GM23338 (cell line): ENCODE measurements at regions not wholly inside any gene's neighbourhood (a gene's known extent, or its start where the extent isn't known, plus 50 kb on each side); places are given as distances from the start of the nearest gene placed in this dataset.

Experiments used
- ATAC-seq: fragments of 200-7000 bp; cut with Tn5 transposase; 3 replicates; pipeline ENCODE4 v1.9.1; 2020
- DNase-seq: peaks from one replicate; pipeline ENCODE4 v3.0.0-alpha.2; 2015; ENCODE audit warnings: low spot score
- H2AFZ ChIP-seq: fragments of 200-600 bp; sonication (generic); 2 replicates; pipeline ENCODE4 v1.8.0; 2016; ENCODE audit warnings: antibody characterized with exemption, mild to moderate bottlenecking, moderate library complexity
- H3F3A ChIP-seq: fragments of 200-600 bp; sonication (generic); replicated peaks from 2 replicates; pipeline ENCODE4 v1.8.0; 2017; ENCODE audit warnings: antibody characterized with exemption, mixed run types, low read depth
- H3K27ac ChIP-seq: fragments of 200-600 bp; sonication (generic); 2 replicates; pipeline ENCODE4 v1.6.1; 2016; ENCODE audit warnings: low read depth
- H3K27me3 ChIP-seq: fragments of 200-600 bp; sonication (generic); 2 replicates; pipeline ENCODE4 v1.8.0; 2016; ENCODE audit warnings: mild to moderate bottlenecking, mixed run types, moderate library complexity; ENCODE audit not compliant: insufficient read depth
- H3K36me3 ChIP-seq: fragments of 200-600 bp; sonication (generic); 2 replicates; pipeline ENCODE4 v1.8.0; 2016; ENCODE audit warnings: mild to moderate bottlenecking; ENCODE audit not compliant: insufficient read depth
- H3K4me1 ChIP-seq: fragments of 200-600 bp; sonication (generic); 2 replicates; pipeline ENCODE4 v1.8.0; 2016; ENCODE audit warnings: mild to moderate bottlenecking, moderate library complexity; ENCODE audit not compliant: insufficient read depth
- H3K4me2 ChIP-seq: fragments of 200-600 bp; sonication (generic); 2 replicates; pipeline ENCODE4 v1.7.1; 2017; ENCODE audit warnings: mixed run types
- H3K4me3 ChIP-seq: fragments of 200-600 bp; sonication (generic); 2 replicates; pipeline ENCODE4 v1.6.1; 2016; ENCODE audit warnings: mixed run types
- H3K79me2 ChIP-seq: fragments of 200-600 bp; sonication (generic); replicated peaks from 2 replicates; pipeline ENCODE4 v1.8.0; 2017; ENCODE audit warnings: mild to moderate bottlenecking; ENCODE audit not compliant: insufficient read depth
- H3K9me2 ChIP-seq: fragments of 200-600 bp; sonication (generic); 2 replicates; pipeline ENCODE4 v1.8.0; 2017; ENCODE audit not compliant: insufficient read depth
- H4K20me1 ChIP-seq: fragments of 200-600 bp; sonication (generic); replicated peaks from 2 replicates; pipeline ENCODE4 v1.8.0; 2017; ENCODE audit warnings: mild to moderate bottlenecking; ENCODE audit not compliant: insufficient read depth
- H3K27ac Mint-ChIP-seq: 2 replicates; pipeline ENCODE4 v1.8.0; 2020; ENCODE audit warnings: inconsistent platforms, mild to moderate bottlenecking, moderate library complexity, mixed read lengths
- H3K27me3 Mint-ChIP-seq: 3 replicates; pipeline ENCODE4 v1.8.0; 2022; ENCODE audit warnings: low read depth, mild to moderate bottlenecking, moderate library complexity, mixed read lengths, inconsistent platforms; ENCODE audit not compliant: insufficient read depth, poor library complexity
- H3K36me3 Mint-ChIP-seq: 3 replicates; pipeline ENCODE4 v1.8.0; 2021; ENCODE audit warnings: low read depth, mild to moderate bottlenecking, inconsistent platforms, moderate library complexity, mixed read lengths
- H3K4me1 Mint-ChIP-seq: 3 replicates; pipeline ENCODE4 v1.8.0; 2020; ENCODE audit warnings: mild to moderate bottlenecking, inconsistent platforms, mixed read lengths
- H3K4me3 Mint-ChIP-seq: 3 replicates; pipeline ENCODE4 v1.8.0; 2021; ENCODE audit warnings: moderate library complexity, mild to moderate bottlenecking, inconsistent platforms, mixed read lengths
- H3K9me3 Mint-ChIP-seq: 3 replicates; pipeline ENCODE4 v1.8.0; 2020; ENCODE audit warnings: moderate library complexity, mild to moderate bottlenecking, inconsistent platforms, mixed read lengths
- CREB1 ChIP-seq: fragments of 250-450 bp; sonication (Bioruptor Pico); IDR thresholded peaks from 2 replicates; pipeline ENCODE4 v1.5.0; 2020; ENCODE audit warnings: low read depth, mild to moderate bottlenecking, moderate library complexity
- CTCF ChIP-seq, 2 experiments: fragments of 200-600 bp in 1 of 2; sonication (generic) in 1 of 2; conservative IDR thresholded peaks; 2 replicates each; pipeline versions ENCODE4 v1.5.1 to v1.6.1; 2016 to 2017; ENCODE audit warnings: antibody characterized with exemption in 2 of 2, low read depth in 2 of 2, mild to moderate bottlenecking in 2 of 2, moderate library complexity in 1 of 2
- ETS1 ChIP-seq: IDR thresholded peaks from 2 replicates; pipeline ENCODE4 v1.6.1; 2016; ENCODE audit warnings: antibody characterized with exemption
- EZH2 ChIP-seq: fragments of 200-600 bp; sonication (generic); IDR thresholded peaks from one replicate; pipeline ENCODE4 v1.8.0; 2017; ENCODE audit warnings: antibody characterized with exemption, mild to moderate bottlenecking, low read depth; ENCODE audit not compliant: unreplicated experiment
- EZH2phosphoT487 ChIP-seq: fragments of 200-600 bp; sonication (generic); IDR thresholded peaks from one replicate; pipeline ENCODE4 v1.8.1; 2018; ENCODE audit warnings: antibody characterized with exemption; ENCODE audit not compliant: unreplicated experiment
- JUNB ChIP-seq: IDR thresholded peaks from one replicate; pipeline ENCODE4 v1.6.1; 2016; ENCODE audit warnings: antibody characterized with exemption; ENCODE audit not compliant: unreplicated experiment
- NANOG ChIP-seq: IDR thresholded peaks from 2 replicates; pipeline ENCODE4 v1.6.1; 2016; ENCODE audit warnings: antibody characterized with exemption, borderline replicate concordance
- POLR2AphosphoS5 ChIP-seq: IDR thresholded peaks from 2 replicates; pipeline ENCODE4 v1.6.1; 2016; ENCODE audit warnings: antibody characterized with exemption, low read depth
- REST ChIP-seq: IDR thresholded peaks from one replicate; pipeline ENCODE4 v1.6.1; 2018; ENCODE audit warnings: antibody characterized with exemption; ENCODE audit not compliant: unreplicated experiment
- STAT1 ChIP-seq: IDR thresholded peaks from one replicate; pipeline ENCODE4 v1.6.1; 2016; ENCODE audit warnings: antibody characterized with exemption; ENCODE audit not compliant: unreplicated experiment
- ZNF114 ChIP-seq: fragments of 250-450 bp; sonication (Bioruptor Pico); IDR thresholded peaks from 2 replicates; pipeline ENCODE4 v1.5.0; 2020; ENCODE audit warnings: mild to moderate bottlenecking, moderate library complexity
- ZNF331 ChIP-seq: fragments of 250-450 bp; sonication (Bioruptor Pico); IDR thresholded peaks from 2 replicates; pipeline ENCODE4 v1.5.0; 2020; ENCODE audit warnings: low read depth, mild to moderate bottlenecking, moderate library complexity
- ZNF462 ChIP-seq: fragments of 250-450 bp; sonication (Bioruptor Pico); IDR thresholded peaks from 2 replicates; pipeline ENCODE4 v1.5.0; 2020; ENCODE audit warnings: mild to moderate bottlenecking, moderate library complexity

GRCh38 chr13:47168618-47169017 lies 271.8 kb upstream of the HTR2A start:
- Histone ChIP-seq H3K79me2 (no peaks in the 10 kb centered on the region), H3K4me3 (no peak overlapping the region), H3K36me3 (no peaks in the 10 kb centered on the region), H3K4me1 (0 out of 2 replicates have a peak, but pooled peaks cover 4% of the 10 kb centered on the region), H3F3A (no peaks in the 10 kb centered on the region), H4K20me1 (no peaks in the 10 kb centered on the region), H2AFZ (peak overlapping the region; percentile 69; the same call in 1 of the 2 replicates), H3K27me3 (no peaks in the 10 kb centered on the region), H3K4me2 (no peak overlapping the region), H3K9me2 (no peaks in the 10 kb centered on the region), H3K27ac (no peak overlapping the region)
- ATAC-seq (no peak), DNase-seq (no peak)
- Mint-ChIP-seq H3K4me1 (peaks cover 3% of the 10 kb centered on the region; the same call in 1 of the 3 replicates), H3K27ac (no peak overlapping the region), H3K9me3 (no peaks in the 10 kb centered on the region), H3K4me3 (no peak overlapping the region), H3K27me3 (peaks cover 2% of the 10 kb centered on the region), H3K36me3 (no peaks in the 10 kb centered on the region)
- TF ChIP-seq CREB1 (CRISPR knock-in tag) (no peak), JUNB (no peak), ZNF331 (CRISPR knock-in tag) (no peak), EZH2phosphoT487 (no peak), STAT1 (no peak), POLR2AphosphoS5 (no peak), ETS1 (no peak), NANOG (no peak), EZH2 (no peak), REST (no peak), ZNF462 (CRISPR knock-in tag) (no peak), CTCF (conservative IDR thresholded peaks at IDR 0.05; ENCODE audit: low read depth in 2 of 2) (no peak), ZNF114 (CRISPR knock-in tag) (no peak)
